ENCODE measurements at regions not wholly inside any gene's neighbourhood (a gene's known extent, or its start where the extent isn't known, plus 50 kb on each side); places are given as distances from the start of the nearest gene placed in this dataset.

DNA sequence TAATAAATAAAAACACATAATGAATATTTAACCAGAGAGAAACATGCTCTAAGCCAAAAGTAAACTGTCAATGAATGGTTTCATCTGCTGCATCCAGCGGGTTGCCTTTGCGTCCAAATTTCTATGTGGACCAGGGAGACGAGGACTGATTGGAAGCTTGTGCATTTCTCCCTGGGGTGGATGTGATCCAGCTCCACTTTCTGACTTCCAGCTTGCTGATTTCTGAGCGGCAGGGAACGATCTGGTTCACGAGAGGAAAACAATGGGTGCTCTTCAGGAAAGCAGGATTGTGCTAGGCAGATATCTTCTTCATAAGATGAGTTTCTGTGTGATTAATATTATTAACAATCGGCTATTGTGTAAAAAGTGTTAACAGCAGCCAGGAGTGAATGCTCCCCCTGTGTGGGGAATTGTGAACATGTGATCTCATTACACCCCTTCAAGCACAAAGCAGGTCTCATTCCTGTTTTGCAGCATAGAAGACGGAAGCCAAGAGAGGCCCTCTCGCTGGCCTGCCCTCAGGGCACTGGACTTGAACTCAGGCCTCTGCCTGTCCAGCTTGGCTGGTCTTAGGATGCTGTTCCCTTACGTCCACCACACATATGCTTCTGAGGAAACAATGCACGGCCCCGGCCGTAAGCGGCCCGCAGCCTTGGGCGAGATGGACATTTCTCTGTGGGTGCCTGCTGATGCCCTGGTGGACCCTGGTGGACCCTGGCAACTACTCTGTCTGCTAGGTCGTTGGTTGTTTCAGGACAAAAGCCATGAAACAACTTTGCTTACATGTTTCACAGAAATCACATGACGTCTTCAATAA lies 183.4 kb upstream of the C1orf174 start:
- TF ChIP-seq EZH2 (IDR thresholded peaks at IDR 0.05) (no peak), POLR2AphosphoS5 (IDR thresholded peaks at IDR 0.05; ENCODE audit: borderline replicate concordance, low read depth, low read length) (no peak), FOXP2 (optimal IDR thresholded peaks at IDR 0.05; ENCODE audit: control extremely low read depth, extremely low read length, insufficient read depth) (no peak)
